Astrocyte of the cerebellum (primary cell): ENCODE measurements at regions not wholly inside any gene's neighbourhood (a gene's known extent, or its start where the extent isn't known, plus 50 kb on each side); places are given as distances from the start of the nearest gene placed in this dataset.

Experiments
- DNase-seq: peaks from one replicate; pipeline ENCODE4 v3.0.0-alpha.2; 2011; ENCODE audit warnings: low read depth
- H3K4me3 ChIP-seq: 2 replicates; pipeline ENCODE4 v1.5.1; 2011; ENCODE audit warnings: mild to moderate bottlenecking, low read depth, low read length, moderate library complexity
- in situ Hi-C: cut with HindIII; loops from 2 replicates; pipeline ENCODE4 v1.10.0; 2017; ENCODE audit warnings: low sequenced_read_pairs
- TF ChIP-seq, protein P1 (sequence below): IDR thresholded peaks from 2 replicates; pipeline ENCODE4 v1.5.1; 2012; ENCODE audit warnings: low read length, low read depth, moderate library complexity, mild to moderate bottlenecking; ENCODE audit errors: missing control alignments

DNA sequence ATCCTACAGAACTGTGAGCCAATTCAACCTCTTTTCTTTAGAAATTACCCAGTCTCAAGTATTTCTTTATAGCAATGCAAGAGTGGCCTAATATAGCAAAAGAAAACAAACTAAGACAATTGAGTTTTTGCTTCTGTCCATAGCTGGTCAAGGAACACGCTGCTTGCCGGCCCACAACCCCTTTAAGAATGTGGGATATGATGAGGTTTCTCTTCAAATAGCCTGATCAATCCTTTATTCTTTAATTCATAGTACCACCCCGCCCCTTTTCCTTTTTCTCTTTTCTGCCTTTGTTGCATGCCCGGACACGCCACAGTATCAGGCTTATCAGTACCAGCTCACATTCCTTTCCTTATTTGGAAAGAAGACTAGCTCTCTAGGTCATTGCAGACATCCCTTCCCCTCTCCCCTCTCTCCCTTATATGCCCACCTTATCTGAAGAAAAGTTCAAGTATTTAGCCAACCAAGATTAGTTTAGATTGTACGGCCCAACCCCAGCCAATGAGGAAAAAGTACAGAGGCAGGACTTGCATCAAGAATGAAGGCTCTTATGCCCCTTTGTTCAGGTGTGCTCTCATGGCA, 404.5 kb downstream of the OCA2 start:
- TF ChIP-seq, protein P1, sequence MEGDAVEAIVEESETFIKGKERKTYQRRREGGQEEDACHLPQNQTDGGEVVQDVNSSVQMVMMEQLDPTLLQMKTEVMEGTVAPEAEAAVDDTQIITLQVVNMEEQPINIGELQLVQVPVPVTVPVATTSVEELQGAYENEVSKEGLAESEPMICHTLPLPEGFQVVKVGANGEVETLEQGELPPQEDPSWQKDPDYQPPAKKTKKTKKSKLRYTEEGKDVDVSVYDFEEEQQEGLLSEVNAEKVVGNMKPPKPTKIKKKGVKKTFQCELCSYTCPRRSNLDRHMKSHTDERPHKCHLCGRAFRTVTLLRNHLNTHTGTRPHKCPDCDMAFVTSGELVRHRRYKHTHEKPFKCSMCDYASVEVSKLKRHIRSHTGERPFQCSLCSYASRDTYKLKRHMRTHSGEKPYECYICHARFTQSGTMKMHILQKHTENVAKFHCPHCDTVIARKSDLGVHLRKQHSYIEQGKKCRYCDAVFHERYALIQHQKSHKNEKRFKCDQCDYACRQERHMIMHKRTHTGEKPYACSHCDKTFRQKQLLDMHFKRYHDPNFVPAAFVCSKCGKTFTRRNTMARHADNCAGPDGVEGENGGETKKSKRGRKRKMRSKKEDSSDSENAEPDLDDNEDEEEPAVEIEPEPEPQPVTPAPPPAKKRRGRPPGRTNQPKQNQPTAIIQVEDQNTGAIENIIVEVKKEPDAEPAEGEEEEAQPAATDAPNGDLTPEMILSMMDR: no peak
- no peak overlapping the region for H3K4me3 ChIP-seq
- in situ Hi-C loops: loop anchor here (25.0 kb wide), 1 partner anchor 182 kb away; no protein-coding TSS in a partner anchor
- DNase-seq: no peak

DNA sequence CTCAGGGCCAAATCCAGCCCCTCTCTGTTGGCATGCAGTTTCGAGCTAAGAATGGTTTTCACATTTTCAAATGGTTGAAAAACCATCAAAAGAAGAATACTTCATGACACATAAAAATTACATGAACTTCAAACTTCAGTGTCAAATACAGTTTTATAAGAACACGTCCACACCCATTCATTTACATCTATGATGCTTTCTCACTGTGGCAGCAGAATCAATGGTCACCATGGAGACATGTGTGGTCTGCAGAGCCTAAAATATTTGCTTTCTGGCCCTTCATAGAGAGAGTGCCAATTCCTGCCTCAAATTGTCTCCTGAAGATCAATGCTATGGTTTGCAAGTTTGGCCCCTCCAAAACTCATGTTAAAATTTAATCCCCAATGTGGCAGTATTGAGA, 405.8 kb downstream of the OCA2 start:
- H3K4me3 ChIP-seq: no peak overlapping the region
- DNase-seq: no peak
- in situ Hi-C loops: loop anchor here (25.0 kb wide), 1 partner anchor 181 kb away; no protein-coding TSS in a partner anchor
- TF ChIP-seq, protein P1: no peak

DNA sequence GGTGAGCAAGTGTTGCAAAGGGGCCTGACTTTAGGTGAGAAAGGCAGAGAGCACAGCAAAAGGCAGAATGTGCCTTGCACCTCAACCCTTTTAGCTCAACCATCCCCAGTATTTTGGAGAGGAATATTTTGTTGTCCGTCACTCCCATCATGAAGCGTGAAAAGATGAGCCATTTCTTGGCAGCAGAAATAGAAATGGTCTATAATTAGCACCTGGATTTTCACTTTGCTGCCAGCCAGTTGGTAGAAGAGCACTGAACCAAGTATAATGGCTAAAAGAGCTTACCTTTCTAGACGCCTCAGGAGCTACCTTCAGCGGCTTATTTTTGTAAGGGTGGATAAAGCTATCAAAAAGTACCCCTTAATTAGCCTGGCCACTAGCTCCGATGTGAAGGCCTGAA, 406.7 kb downstream of the OCA2 start:
- in situ Hi-C loops: loop anchor here (25.0 kb wide), 1 partner anchor 180 kb away; no protein-coding TSS in a partner anchor
- no peak for DNase-seq
- H3K4me3 ChIP-seq: no peak overlapping the region
- TF ChIP-seq, protein P1: no peak

DNA sequence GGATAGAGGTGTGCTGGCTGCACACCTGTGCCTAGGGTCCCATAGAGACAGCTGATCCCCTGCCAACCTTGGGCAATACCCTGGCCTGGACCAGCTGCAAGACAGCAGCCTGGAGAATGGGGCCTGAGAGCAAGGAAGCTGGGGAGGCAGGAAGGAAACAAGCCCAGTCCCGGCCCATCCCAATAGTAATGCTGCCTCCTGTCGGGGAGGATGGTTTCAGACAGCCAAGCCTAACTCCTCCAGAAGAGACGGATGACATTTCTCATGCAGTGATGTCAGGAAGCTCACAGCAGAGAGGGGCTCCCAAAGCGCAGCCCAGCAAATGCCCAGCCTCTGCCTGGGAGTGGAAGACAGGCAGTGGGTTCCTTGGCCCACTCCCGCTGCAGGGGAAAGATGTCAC, 408.8 kb downstream of the OCA2 start:
- H3K4me3 ChIP-seq: no peak overlapping the region
- no peak for DNase-seq
- in situ Hi-C loops: loop anchor here (25.0 kb wide), 1 partner anchor 178 kb away; no protein-coding TSS in a partner anchor
- TF ChIP-seq, protein P1: no peak

DNA sequence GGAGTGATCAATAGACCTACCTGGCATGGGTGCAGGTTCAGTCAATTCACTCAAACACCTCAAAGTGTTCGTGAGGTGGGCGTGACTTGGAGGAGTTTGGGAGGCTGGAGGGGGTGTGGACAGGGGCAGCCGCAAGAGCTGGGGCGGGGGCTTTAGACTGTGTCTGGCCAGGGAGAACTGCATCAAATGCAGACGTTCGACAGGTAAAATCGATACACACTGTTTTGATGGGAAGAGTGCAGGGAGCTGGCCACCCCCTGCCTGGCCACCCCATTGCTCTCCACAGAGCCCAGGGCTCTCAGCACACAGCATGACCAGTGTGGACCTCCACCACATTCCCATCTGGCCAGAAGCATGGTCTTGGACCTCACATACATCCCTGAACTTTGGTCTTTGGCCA, 412.1 kb downstream of the OCA2 start:
- no peak overlapping the region for H3K4me3 ChIP-seq

DNA sequence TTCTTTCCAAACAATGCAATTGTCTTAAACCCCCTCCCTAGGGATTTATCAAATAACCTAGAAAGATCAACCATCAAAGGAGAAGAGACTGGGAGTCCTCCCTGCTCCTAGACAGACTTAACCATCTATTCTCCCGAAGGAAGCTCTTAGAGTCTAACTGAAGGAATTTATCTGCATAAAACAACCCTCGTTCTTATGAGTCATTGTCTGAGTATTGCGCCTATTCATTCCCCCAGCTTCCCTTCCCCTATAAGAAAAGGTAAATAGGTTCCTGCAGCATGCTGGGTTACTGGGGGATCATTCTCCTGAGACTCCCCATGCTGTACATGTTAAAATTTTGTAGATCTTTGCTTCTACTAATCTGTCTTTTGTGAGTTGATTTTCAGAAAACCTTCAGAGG, 412.7 kb downstream of the OCA2 start:
- H3K4me3 ChIP-seq: no peak overlapping the region

More for the DNA sequence above, 412.1 kb downstream of the OCA2 start:
- in situ Hi-C loops: loop anchor here (25.0 kb wide), 1 partner anchor 175 kb away; no protein-coding TSS in a partner anchor
- no peak for DNase-seq
- TF ChIP-seq, protein P1: no peak

More for the DNA sequence above, 412.7 kb downstream of the OCA2 start:
- in situ Hi-C loops: loop anchor here (25.0 kb wide), 1 partner anchor 174 kb away; no protein-coding TSS in a partner anchor
- peak; percentile 22 for DNase-seq
- TF ChIP-seq, protein P1: no peak
